Trophoblast cell (in vitro differentiated cells and primary cell): ENCODE measurements at regions not wholly inside any gene's neighbourhood (a gene's known extent, or its start where the extent isn't known, plus 50 kb on each side); places are given as distances from the start of the nearest gene placed in this dataset.

Experiments
- DNase-seq, 2 donors: peaks; one replicate each; pipeline ENCODE4 v3.0.0-alpha.2; 2016
- H2AFZ ChIP-seq: 2 replicates; pipeline ENCODE4 v1.6.1; 2013; ENCODE audit warnings: low read length, moderate library complexity, mild to moderate bottlenecking; ENCODE audit not compliant: insufficient read depth, poor library complexity
- H2AK5ac ChIP-seq: 2 replicates; pipeline ENCODE4 v1.6.1; 2013; ENCODE audit warnings: mild to moderate bottlenecking, low read length
- H2BK120ac ChIP-seq: 2 replicates; pipeline ENCODE4 v1.6.1; 2013; ENCODE audit warnings: low read length, mild to moderate bottlenecking, moderate library complexity; ENCODE audit not compliant: insufficient read depth, poor library complexity
- H2BK12ac ChIP-seq: 2 replicates; pipeline ENCODE4 v1.6.1; 2013; ENCODE audit warnings: mild to moderate bottlenecking, low read length, moderate library complexity
- H2BK5ac ChIP-seq: 2 replicates; pipeline ENCODE4 v1.6.1; 2013; ENCODE audit warnings: low read length, low read depth, moderate library complexity, mild to moderate bottlenecking; ENCODE audit not compliant: poor library complexity
- H3K14ac ChIP-seq: 2 replicates; pipeline ENCODE4 v1.6.1; 2013; ENCODE audit warnings: mild to moderate bottlenecking, low read length
- H3K18ac ChIP-seq: 2 replicates; pipeline ENCODE4 v1.6.1; 2013; ENCODE audit warnings: mild to moderate bottlenecking, low read length
- H3K23ac ChIP-seq: 2 replicates; pipeline ENCODE4 v1.6.1; 2013; ENCODE audit warnings: low read length
- H3K27ac ChIP-seq: 2 replicates; pipeline ENCODE4 v1.5.1; 2013; ENCODE audit warnings: low read depth, mild to moderate bottlenecking, inconsistent platforms, low read length, moderate library complexity
- H3K27me3 ChIP-seq: 2 replicates; pipeline ENCODE4 v1.6.1; 2013; ENCODE audit warnings: inconsistent platforms, mild to moderate bottlenecking, low read length, moderate library complexity; ENCODE audit not compliant: insufficient read depth
- H3K36me3 ChIP-seq, 2 experiments: 1 replicate in 1 of 2; 2 replicates in 1 of 2; pipeline ENCODE4 v1.6.1; 2013; ENCODE audit warnings: low read length in 2 of 2, mild to moderate bottlenecking in 2 of 2, moderate library complexity in 1 of 2; ENCODE audit not compliant: insufficient read depth in 2 of 2, control insufficient read depth in 1 of 2
- H3K4ac ChIP-seq: 2 replicates; pipeline ENCODE4 v1.6.1; 2013; ENCODE audit warnings: low read depth, mild to moderate bottlenecking, low read length, moderate library complexity
- H3K4me1 ChIP-seq, 2 experiments: 1 replicate in 1 of 2; 2 replicates in 1 of 2; pipeline ENCODE4 v1.6.1; 2013; ENCODE audit warnings: low read length in 2 of 2, mild to moderate bottlenecking in 2 of 2, moderate library complexity in 1 of 2; ENCODE audit not compliant: insufficient read depth in 2 of 2, control insufficient read depth in 1 of 2
- H3K4me2 ChIP-seq: 2 replicates; pipeline ENCODE4 v1.6.1; 2013; ENCODE audit warnings: inconsistent platforms, mild to moderate bottlenecking, low read length, moderate library complexity
- H3K4me3 ChIP-seq: 2 replicates; pipeline ENCODE4 v1.5.1; 2013; ENCODE audit warnings: mild to moderate bottlenecking, low read depth, low read length, inconsistent platforms
- H3K79me1 ChIP-seq: one replicate; pipeline ENCODE4 v1.6.1; 2013; ENCODE audit warnings: low read length
- H3K79me2 ChIP-seq: 2 replicates; pipeline ENCODE4 v1.6.1; 2013; ENCODE audit warnings: low read length, mild to moderate bottlenecking; ENCODE audit not compliant: control insufficient read depth, insufficient read depth, poor library complexity
- H3K9ac ChIP-seq: 2 replicates; pipeline ENCODE4 v1.6.1; 2013; ENCODE audit warnings: mild to moderate bottlenecking, low read length
- H3K9me3 ChIP-seq: 2 replicates; pipeline ENCODE4 v1.6.1; 2013; ENCODE audit warnings: low read depth, mild to moderate bottlenecking, control low read depth, inconsistent platforms, low read length; ENCODE audit not compliant: insufficient read depth
- H4K12ac ChIP-seq: 2 replicates; pipeline ENCODE4 v1.6.1; 2013; ENCODE audit warnings: low read depth, mild to moderate bottlenecking, low read length, moderate library complexity
- H4K8ac ChIP-seq: 2 replicates; pipeline ENCODE4 v1.6.1; 2013; ENCODE audit warnings: low read depth, mild to moderate bottlenecking, low read length, moderate library complexity
- H4K91ac ChIP-seq: one replicate; pipeline ENCODE4 v1.6.1; 2013; ENCODE audit warnings: low read depth, mild to moderate bottlenecking, low read length, moderate library complexity
- WGBS: extraction: QIAGEN DNeasy Blood & Tissue Kit; methylation state at CpG from one replicate; pipeline ENCODE4 v1.1.7; 2013; ENCODE audit warnings: missing lambda C conversion rate; ENCODE audit not compliant: insufficient read length, insufficient coverage; ENCODE audit errors: extremely low coverage; 5-methylcytosine and 5-hydroxymethylcytosine counted together

DNA sequence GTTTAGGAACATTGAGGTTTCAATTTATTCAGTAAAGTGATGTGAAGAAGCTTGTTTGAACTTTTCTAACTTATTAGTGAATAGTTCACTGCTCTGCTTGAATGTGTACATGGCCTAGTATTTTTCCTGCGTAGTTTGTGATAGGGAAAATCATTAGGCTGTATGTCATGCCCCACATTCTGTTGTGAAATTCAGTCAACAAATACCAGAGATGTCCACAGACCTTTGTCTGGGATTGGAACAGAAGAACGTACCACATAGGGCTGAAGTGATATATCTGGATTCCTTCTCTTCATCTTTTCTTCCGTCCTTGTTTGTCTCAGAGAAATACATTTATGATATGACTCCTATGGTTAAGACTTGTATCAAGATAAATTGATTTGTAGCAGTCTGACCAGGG, 88.8 kb upstream of the PLS3 start:
- H3K18ac ChIP-seq = no peak overlapping the region
- no peak overlapping the region for H3K27ac ChIP-seq
- H2AK5ac ChIP-seq = no peak overlapping the region
- no peak overlapping the region for H3K4me2 ChIP-seq
- no peak overlapping the region for H3K4ac ChIP-seq
- peak; percentile 0 to 46 for DNase-seq
- H3K27me3 ChIP-seq = no peaks in the 10 kb centered on the region
- no peak overlapping the region for H4K8ac ChIP-seq
- H4K12ac ChIP-seq = no peak overlapping the region
- no peaks in the 10 kb centered on the region for H3K4me1 ChIP-seq
- H3K9ac ChIP-seq = no peak overlapping the region
- no peak overlapping the region for H2BK5ac ChIP-seq
- H3K36me3 ChIP-seq = no peaks in the 10 kb centered on the region
- no peak overlapping the region for H2BK12ac ChIP-seq
- no peak overlapping the region for H3K4me3 ChIP-seq
- H3K23ac ChIP-seq = no peak overlapping the region
- H3K79me1 ChIP-seq = no peaks in the 10 kb centered on the region
- H3K79me2 ChIP-seq = no peaks in the 10 kb centered on the region
- H3K14ac ChIP-seq = no peak overlapping the region
- no peak overlapping the region for H4K91ac ChIP-seq
- H3K9me3 ChIP-seq = no peaks in the 10 kb centered on the region
- WGBS = no CpG with 5 or more reads among the region's 3 CpGs
- H2AFZ ChIP-seq = no peak overlapping the region
- H2BK120ac ChIP-seq = no peak overlapping the region

DNA sequence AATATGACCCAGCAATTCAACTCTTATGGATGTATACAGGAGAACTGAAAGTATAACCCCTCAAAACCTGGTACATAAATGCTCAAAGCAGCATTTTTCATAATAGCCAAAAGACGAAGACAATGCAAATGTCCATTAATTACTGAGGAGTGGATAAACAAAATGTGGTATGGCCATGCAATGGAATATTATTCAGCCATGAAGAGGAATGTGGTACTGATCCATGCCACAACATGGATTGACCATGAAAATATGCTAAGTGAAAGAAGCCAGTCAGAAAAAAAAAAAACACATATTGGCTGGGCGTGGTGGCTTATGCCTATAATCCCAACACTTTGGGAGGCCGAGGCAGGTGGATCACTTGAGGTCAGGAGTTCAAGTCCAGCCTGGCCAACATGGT, 74.5 kb upstream of the PLS3 start:
- no CpG with 5 or more reads among the region's 3 CpGs for WGBS

DNA sequence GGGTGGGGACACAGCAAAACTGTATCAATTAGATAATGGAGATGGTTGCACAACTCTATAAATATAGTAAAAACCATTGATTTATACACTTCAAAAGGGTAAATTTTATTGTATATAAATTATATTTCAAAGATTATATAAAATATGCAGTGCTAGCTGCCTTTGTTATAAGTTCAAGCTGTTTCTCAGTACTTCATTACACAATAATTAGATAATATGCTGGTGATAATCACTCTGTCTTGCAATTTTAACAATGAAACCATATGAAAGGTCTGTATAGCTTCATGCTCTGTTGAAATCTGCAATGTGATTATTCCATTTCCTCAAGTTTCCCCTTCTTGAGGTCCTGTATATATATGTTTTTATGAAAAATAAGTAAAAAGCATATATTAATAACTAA, 73.4 kb upstream of the PLS3 start:
- no peaks in the 10 kb centered on the region for H3K79me2 ChIP-seq
- no peak overlapping the region for H3K4ac ChIP-seq
- no peak for DNase-seq
- H3K79me1 ChIP-seq = no peaks in the 10 kb centered on the region
- H3K27me3 ChIP-seq = no peaks in the 10 kb centered on the region
- H3K4me3 ChIP-seq = no peak overlapping the region
- no peak overlapping the region for H3K27ac ChIP-seq
- H2AFZ ChIP-seq = no peak overlapping the region
- H3K4me1 ChIP-seq = no peaks in the 10 kb centered on the region
- H3K9ac ChIP-seq = no peak overlapping the region
- H3K4me2 ChIP-seq = no peak overlapping the region
- no peak overlapping the region for H2BK12ac ChIP-seq
- no peaks in the 10 kb centered on the region for H3K36me3 ChIP-seq
- no peak overlapping the region for H4K12ac ChIP-seq
- no peak overlapping the region for H3K23ac ChIP-seq
- no peak overlapping the region for H2BK5ac ChIP-seq
- H4K91ac ChIP-seq = no peak overlapping the region
- H3K9me3 ChIP-seq = no peaks in the 10 kb centered on the region
- H4K8ac ChIP-seq = no peak overlapping the region
- H3K14ac ChIP-seq = no peak overlapping the region
- no peak overlapping the region for H2BK120ac ChIP-seq
- no peak overlapping the region for H2AK5ac ChIP-seq
- no peak overlapping the region for H3K18ac ChIP-seq

More for the DNA sequence above, 74.5 kb upstream of the PLS3 start:
- Histone ChIP-seq H3K14ac (no peak overlapping the region), H4K12ac (no peak overlapping the region), H3K4me1 (no peaks in the 10 kb centered on the region), H3K4ac (no peak overlapping the region), H3K9ac (no peak overlapping the region), H3K4me2 (no peak overlapping the region), H3K79me1 (no peaks in the 10 kb centered on the region), H2BK12ac (no peak overlapping the region), H4K91ac (no peak overlapping the region), H2BK120ac (no peak overlapping the region), H2BK5ac (no peak overlapping the region), H2AK5ac (no peak overlapping the region), H3K18ac (no peak overlapping the region), H3K27ac (no peak overlapping the region), H3K9me3 (no peaks in the 10 kb centered on the region), H4K8ac (no peak overlapping the region), H3K23ac (no peak overlapping the region), H3K27me3 (no peaks in the 10 kb centered on the region), H2AFZ (no peak overlapping the region), H3K4me3 (no peak overlapping the region), H3K36me3 (no peaks in the 10 kb centered on the region), H3K79me2 (no peaks in the 10 kb centered on the region)
- DNase-seq = no peak

DNA sequence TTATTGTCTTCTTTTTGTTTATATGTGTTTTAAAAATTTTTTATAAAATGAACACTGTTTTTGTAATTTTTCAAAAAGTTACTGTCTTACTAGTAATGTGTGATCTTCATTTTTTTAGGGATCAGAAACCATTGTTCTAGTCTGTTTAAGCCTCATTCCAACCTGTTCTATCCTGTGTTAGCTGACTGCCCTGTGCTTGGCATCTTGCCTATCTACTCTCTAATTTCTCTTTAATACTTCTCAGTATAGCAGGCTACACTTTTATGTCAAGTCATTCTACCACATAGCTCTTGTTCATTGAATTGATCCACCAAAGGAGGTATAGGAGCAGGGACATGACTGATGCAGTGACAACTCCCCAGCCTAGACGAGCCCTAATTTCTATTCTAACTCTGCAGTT, 70.2 kb upstream of the PLS3 start:
- Histone ChIP-seq H3K14ac (no peak overlapping the region), H3K4me3 (no peak overlapping the region), H3K4me1 (no peaks in the 10 kb centered on the region), H3K23ac (no peak overlapping the region), H3K18ac (no peak overlapping the region), H4K8ac (no peak overlapping the region), H3K36me3 (no peaks in the 10 kb centered on the region), H2BK120ac (no peak overlapping the region), H3K9ac (no peak overlapping the region), H2AFZ (no peak overlapping the region), H3K79me2 (no peaks in the 10 kb centered on the region), H4K12ac (no peak overlapping the region), H2AK5ac (no peak overlapping the region), H2BK12ac (no peak overlapping the region), H3K9me3 (no peaks in the 10 kb centered on the region), H4K91ac (no peak overlapping the region), H3K27me3 (no peaks in the 10 kb centered on the region), H3K4ac (no peak overlapping the region), H3K27ac (no peak overlapping the region), H2BK5ac (no peak overlapping the region), H3K4me2 (no peak overlapping the region), H3K79me1 (no peaks in the 10 kb centered on the region)
- WGBS = no CpG with 5 or more reads among the region's 1 CpG
- DNase-seq = no peak

DNA sequence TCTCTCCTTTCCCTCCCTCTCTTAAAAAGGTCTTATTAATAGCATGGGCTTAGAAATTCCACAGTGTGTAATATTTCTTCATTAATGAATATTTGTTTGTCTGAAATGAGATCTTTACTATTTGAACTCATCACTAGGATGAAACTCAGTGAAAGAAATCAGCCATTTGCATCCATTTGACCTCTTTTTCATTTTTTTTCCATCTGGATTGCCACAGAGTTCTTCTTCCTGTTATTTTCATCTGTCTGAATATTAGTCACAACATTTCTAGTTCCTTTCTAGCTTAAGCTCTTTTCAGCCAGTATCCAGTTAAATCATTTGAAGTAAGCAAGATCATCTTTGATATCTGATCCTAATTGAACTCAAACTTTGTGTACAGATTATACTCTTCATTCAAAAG, 69.2 kb upstream of the PLS3 start:
- Histone ChIP-seq H3K36me3 (no peaks in the 10 kb centered on the region), H3K79me2 (no peaks in the 10 kb centered on the region), H3K23ac (no peak overlapping the region), H2BK5ac (no peak overlapping the region), H3K18ac (no peak overlapping the region), H4K12ac (no peak overlapping the region), H3K9ac (no peak overlapping the region), H3K14ac (no peak overlapping the region), H3K27me3 (no peaks in the 10 kb centered on the region), H3K27ac (no peak overlapping the region), H3K4me3 (no peak overlapping the region), H3K9me3 (no peaks in the 10 kb centered on the region), H3K4ac (no peak overlapping the region), H3K4me2 (no peak overlapping the region), H4K91ac (no peak overlapping the region), H3K4me1 (no peaks in the 10 kb centered on the region), H3K79me1 (no peaks in the 10 kb centered on the region), H2BK12ac (no peak overlapping the region), H2AFZ (no peak overlapping the region), H2AK5ac (no peak overlapping the region), H2BK120ac (no peak overlapping the region), H4K8ac (no peak overlapping the region)
- DNase-seq = no peak
